ENCODE measurements at regions not wholly inside any gene's neighbourhood (a gene's known extent, or its start where the extent isn't known, plus 50 kb on each side); places are given as distances from the start of the nearest gene placed in this dataset.

- intact Hi-C loops (cut with micrococcal nuclease; ENCODE audit: unreplicated experiment), result no loop called here
- Mint-ChIP-seq H3K27ac (ENCODE audit: unreplicated experiment) (no peak overlapping the region), H3K9me3 (ENCODE audit: unreplicated experiment) (no peaks in the 10 kb centered on the region), H3K27me3 (ENCODE audit: insufficient read depth, unreplicated experiment) (no peaks in the 10 kb centered on the region), H3K4me1 (ENCODE audit: low read depth, unreplicated experiment) (peaks cover 22% of the 10 kb centered on the region), H3K4me3 (ENCODE audit: unreplicated experiment) (no peak overlapping the region), H3K36me3 (ENCODE audit: insufficient read depth, unreplicated experiment) (no peaks in the 10 kb centered on the region)
- Histone ChIP-seq H3K36me3 (ENCODE audit: control insufficient read depth, insufficient read depth, low read length) (no peaks in the 10 kb centered on the region), H3K27me3 (replicated peaks; ENCODE audit: control insufficient read depth, insufficient read depth, low read length) (no peaks in the 10 kb centered on the region), H3K9me3 (peaks cover 3% of the 10 kb centered on the region), H3K4me3 (ENCODE audit: low read depth, low read length) (no peak overlapping the region), H3K4me1 (peaks cover 22% of the 10 kb centered on the region)
- ChIA-PET POLR2A (interaction anchor here (0.6 kb wide), 1 partner anchor 133 kb away, joined by 3 read pairs; no protein-coding TSS in a partner anchor), CTCF (no interaction called here)
- TF ChIP-seq CTCF (IDR thresholded peaks at IDR 0.05; ENCODE audit: insufficient read depth in 1 of 2, low read depth in 1 of 2, low read length in 1 of 2, severe bottlenecking in 1 of 2, unreplicated experiment in 1 of 2), result no peak
- BruUV-seq (replicated peaks), result no TSS peak
- DNase-seq, result no peak
Observed at GRCh38 chr9:107759009-107759822, 269.6 kb upstream of the KLF4 start.

DNA sequence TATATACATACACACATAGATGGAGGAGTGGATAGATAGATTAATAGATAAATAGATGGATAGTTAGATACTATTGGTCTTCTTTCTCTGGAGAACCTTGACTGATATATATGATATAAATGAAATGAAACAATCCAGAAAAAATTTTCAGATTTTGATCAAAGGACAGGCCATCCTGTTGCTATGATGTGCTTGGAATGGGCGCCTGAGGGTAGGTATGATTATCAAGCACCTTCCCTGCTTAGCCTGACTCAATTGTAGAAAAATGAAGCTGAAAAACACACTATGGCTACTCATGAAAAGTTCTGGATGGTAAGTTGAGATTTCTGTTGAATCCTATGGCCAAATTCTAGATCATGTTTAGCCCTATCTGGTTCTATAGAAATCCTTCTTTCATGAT, 266.5 kb upstream of the KLF4 start:
- DNase-seq, result no peak
- Histone ChIP-seq H3K36me3 (ENCODE audit: control insufficient read depth, insufficient read depth, low read length) (no peaks in the 10 kb centered on the region), H3K27me3 (replicated peaks; ENCODE audit: control insufficient read depth, insufficient read depth, low read length) (no peaks in the 10 kb centered on the region), H3K9me3 (no peaks in the 10 kb centered on the region; the same call in 1 of the 2 replicates), H3K4me3 (ENCODE audit: low read depth, low read length) (no peak overlapping the region), H3K4me1 (peaks cover 31% of the 10 kb centered on the region)
- Mint-ChIP-seq H3K9me3 (ENCODE audit: unreplicated experiment) (no peaks in the 10 kb centered on the region), H3K36me3 (ENCODE audit: insufficient read depth, unreplicated experiment) (no peaks in the 10 kb centered on the region), H3K27ac (ENCODE audit: unreplicated experiment) (no peak overlapping the region), H3K4me1 (ENCODE audit: low read depth, unreplicated experiment) (peaks cover 23% of the 10 kb centered on the region), H3K4me3 (ENCODE audit: unreplicated experiment) (no peak overlapping the region), H3K27me3 (ENCODE audit: insufficient read depth, unreplicated experiment) (no peaks in the 10 kb centered on the region)
- intact Hi-C loops (cut with micrococcal nuclease; ENCODE audit: unreplicated experiment), result no loop called here
- BruUV-seq (replicated peaks), result no TSS peak
- TF ChIP-seq CTCF (IDR thresholded peaks at IDR 0.05; ENCODE audit: insufficient read depth in 1 of 2, low read depth in 1 of 2, low read length in 1 of 2, severe bottlenecking in 1 of 2, unreplicated experiment in 1 of 2), result no peak
- ChIA-PET CTCF (no interaction called here), POLR2A (no interaction called here)

- ChIA-PET POLR2A (no interaction called here), CTCF (no interaction called here)
- intact Hi-C loops (cut with micrococcal nuclease; ENCODE audit: unreplicated experiment), result loop anchor here (2.0 kb wide), 1 partner anchor 38 kb away; no protein-coding TSS in a partner anchor
- H3K4me3 ChIP-seq (ENCODE audit: low read depth, low read length), result no peak overlapping the region
- no peaks in the 10 kb centered on the region for H3K36me3 Mint-ChIP-seq (ENCODE audit: insufficient read depth, unreplicated experiment)
- peak; percentile 65 to 82 for DNase-seq
- H3K36me3 ChIP-seq (ENCODE audit: control insufficient read depth, insufficient read depth, low read length), result no peaks in the 10 kb centered on the region
- peaks cover 21% of the 10 kb centered on the region for H3K4me1 Mint-ChIP-seq (ENCODE audit: low read depth, unreplicated experiment)
- peak overlapping the region; percentile 56 for H3K27ac Mint-ChIP-seq (ENCODE audit: unreplicated experiment)
- H3K27me3 ChIP-seq (replicated peaks; ENCODE audit: control insufficient read depth, insufficient read depth, low read length), result no peaks in the 10 kb centered on the region
- TF ChIP-seq CTCF (IDR thresholded peaks at IDR 0.05; ENCODE audit: insufficient read depth in 1 of 2, low read depth in 1 of 2, low read length in 1 of 2, severe bottlenecking in 1 of 2, unreplicated experiment in 1 of 2), result no peak
- H3K27me3 Mint-ChIP-seq (ENCODE audit: insufficient read depth, unreplicated experiment), result no peaks in the 10 kb centered on the region
- H3K9me3 Mint-ChIP-seq (ENCODE audit: unreplicated experiment), result no peaks in the 10 kb centered on the region
- BruUV-seq (replicated peaks), result no TSS peak
- no peaks in the 10 kb centered on the region; the same call in 1 of the 2 replicates for H3K9me3 ChIP-seq
- H3K4me3 Mint-ChIP-seq (ENCODE audit: unreplicated experiment), result no peak overlapping the region
- peaks cover 31% of the 10 kb centered on the region for H3K4me1 ChIP-seq
Observed at GRCh38 chr9:107755246-107755645, 265.7 kb upstream of the KLF4 start.

All from Caco-2 (cell line).